ENCODE measurements at regions not wholly inside any gene's neighbourhood (a gene's known extent, or its start where the extent isn't known, plus 50 kb on each side); places are given as distances from the start of the nearest gene placed in this dataset.

DNA sequence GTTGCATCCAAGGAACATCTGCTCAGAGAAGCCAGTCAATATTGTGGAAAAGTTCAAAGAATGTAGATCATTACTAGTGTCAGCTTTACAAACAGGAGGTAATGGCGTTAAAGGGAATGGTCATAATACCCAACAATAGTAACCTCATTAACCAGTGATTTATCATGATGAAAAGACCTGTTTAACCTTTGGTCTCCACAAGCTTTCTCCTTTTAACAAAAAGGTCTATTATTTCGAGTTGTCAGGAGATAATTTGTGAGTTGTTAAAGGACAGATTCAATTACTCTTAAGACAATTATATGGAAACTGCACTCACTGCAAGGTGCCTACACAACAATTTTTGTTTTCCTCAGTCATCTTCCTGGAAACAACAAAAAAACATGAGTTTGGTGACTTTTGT is 73.8 kb upstream of the HTATIP2 start (continued):
- TF ChIP-seq, protein P1, sequence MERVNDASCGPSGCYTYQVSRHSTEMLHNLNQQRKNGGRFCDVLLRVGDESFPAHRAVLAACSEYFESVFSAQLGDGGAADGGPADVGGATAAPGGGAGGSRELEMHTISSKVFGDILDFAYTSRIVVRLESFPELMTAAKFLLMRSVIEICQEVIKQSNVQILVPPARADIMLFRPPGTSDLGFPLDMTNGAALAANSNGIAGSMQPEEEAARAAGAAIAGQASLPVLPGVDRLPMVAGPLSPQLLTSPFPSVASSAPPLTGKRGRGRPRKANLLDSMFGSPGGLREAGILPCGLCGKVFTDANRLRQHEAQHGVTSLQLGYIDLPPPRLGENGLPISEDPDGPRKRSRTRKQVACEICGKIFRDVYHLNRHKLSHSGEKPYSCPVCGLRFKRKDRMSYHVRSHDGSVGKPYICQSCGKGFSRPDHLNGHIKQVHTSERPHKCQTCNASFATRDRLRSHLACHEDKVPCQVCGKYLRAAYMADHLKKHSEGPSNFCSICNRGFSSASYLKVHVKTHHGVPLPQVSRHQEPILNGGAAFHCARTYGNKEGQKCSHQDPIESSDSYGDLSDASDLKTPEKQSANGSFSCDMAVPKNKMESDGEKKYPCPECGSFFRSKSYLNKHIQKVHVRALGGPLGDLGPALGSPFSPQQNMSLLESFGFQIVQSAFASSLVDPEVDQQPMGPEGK (CRISPR knock-in tag; IDR thresholded peaks at IDR 0.05; ENCODE audit: borderline replicate concordance), result no peak
- TF ChIP-seq ISL1 (CRISPR knock-in tag; IDR thresholded peaks at IDR 0.05) (no peak), BACH2 (CRISPR knock-in tag; IDR thresholded peaks at IDR 0.05; ENCODE audit: borderline replicate concordance) (no peak)

DNA sequence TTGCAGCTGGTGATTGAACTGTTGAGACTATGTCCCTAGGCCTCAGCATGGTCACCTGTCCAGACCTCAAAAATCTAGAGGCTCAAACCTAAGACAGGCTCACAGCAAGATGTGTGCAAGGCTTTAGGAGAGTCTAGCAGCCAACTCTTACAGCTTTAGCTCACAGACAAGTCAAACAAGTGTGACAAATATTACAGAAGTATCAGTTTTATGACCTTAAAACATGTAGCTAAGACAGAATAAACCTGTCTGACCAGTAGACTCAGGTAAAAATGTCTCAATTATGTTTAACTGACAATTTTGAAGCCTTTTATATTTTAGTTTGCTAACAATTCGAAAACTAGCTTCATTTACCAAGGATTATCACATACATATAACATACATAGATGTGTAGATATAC is 80.0 kb upstream of the HTATIP2 start:
- no peak for TF ChIP-seq ZNF70 (CRISPR knock-in tag; IDR thresholded peaks at IDR 0.05)
- TF ChIP-seq ARNTL (CRISPR knock-in tag; IDR thresholded peaks at IDR 0.05; ENCODE audit: borderline replicate concordance, low read depth), result no peak
- TF ChIP-seq ZFP3 (CRISPR knock-in tag; IDR thresholded peaks at IDR 0.05), result no peak
- no peak for TF ChIP-seq ZNF8 (CRISPR knock-in tag; IDR thresholded peaks at IDR 0.05)
- TF ChIP-seq RARB (CRISPR knock-in tag; IDR thresholded peaks at IDR 0.05), result no peak
- TF ChIP-seq, protein P2, sequence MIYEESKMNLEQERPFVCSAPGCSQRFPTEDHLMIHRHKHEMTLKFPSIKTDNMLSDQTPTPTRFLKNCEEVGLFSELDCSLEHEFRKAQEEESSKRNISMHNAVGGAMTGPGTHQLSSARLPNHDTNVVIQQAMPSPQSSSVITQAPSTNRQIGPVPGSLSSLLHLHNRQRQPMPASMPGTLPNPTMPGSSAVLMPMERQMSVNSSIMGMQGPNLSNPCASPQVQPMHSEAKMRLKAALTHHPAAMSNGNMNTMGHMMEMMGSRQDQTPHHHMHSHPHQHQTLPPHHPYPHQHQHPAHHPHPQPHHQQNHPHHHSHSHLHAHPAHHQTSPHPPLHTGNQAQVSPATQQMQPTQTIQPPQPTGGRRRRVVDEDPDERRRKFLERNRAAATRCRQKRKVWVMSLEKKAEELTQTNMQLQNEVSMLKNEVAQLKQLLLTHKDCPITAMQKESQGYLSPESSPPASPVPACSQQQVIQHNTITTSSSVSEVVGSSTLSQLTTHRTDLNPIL (CRISPR knock-in tag; IDR thresholded peaks at IDR 0.05; ENCODE audit: low read depth), result no peak
- TF ChIP-seq, protein P3, sequence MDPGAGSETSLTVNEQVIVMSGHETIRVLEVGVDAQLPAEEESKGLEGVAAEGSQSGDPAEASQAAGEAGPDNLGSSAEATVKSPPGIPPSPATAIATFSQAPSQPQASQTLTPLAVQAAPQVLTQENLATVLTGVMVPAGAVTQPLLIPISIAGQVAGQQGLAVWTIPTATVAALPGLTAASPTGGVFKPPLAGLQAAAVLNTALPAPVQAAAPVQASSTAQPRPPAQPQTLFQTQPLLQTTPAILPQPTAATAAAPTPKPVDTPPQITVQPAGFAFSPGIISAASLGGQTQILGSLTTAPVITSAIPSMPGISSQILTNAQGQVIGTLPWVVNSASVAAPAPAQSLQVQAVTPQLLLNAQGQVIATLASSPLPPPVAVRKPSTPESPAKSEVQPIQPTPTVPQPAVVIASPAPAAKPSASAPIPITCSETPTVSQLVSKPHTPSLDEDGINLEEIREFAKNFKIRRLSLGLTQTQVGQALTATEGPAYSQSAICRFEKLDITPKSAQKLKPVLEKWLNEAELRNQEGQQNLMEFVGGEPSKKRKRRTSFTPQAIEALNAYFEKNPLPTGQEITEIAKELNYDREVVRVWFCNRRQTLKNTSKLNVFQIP (CRISPR knock-in tag; IDR thresholded peaks at IDR 0.05; ENCODE audit: borderline replicate concordance, low read depth), result no peak
- TF ChIP-seq, protein P4, sequence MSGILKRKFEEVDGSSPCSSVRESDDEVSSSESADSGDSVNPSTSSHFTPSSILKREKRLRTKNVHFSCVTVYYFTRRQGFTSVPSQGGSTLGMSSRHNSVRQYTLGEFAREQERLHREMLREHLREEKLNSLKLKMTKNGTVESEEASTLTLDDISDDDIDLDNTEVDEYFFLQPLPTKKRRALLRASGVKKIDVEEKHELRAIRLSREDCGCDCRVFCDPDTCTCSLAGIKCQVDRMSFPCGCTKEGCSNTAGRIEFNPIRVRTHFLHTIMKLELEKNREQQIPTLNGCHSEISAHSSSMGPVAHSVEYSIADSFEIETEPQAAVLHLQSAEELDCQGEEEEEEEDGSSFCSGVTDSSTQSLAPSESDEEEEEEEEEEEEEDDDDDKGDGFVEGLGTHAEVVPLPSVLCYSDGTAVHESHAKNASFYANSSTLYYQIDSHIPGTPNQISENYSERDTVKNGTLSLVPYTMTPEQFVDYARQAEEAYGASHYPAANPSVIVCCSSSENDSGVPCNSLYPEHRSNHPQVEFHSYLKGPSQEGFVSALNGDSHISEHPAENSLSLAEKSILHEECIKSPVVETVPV (CRISPR knock-in tag; IDR thresholded peaks at IDR 0.05), result no peak
- TF ChIP-seq ZNF565 (CRISPR knock-in tag; conservative IDR thresholded peaks at IDR 0.05; ENCODE audit: low read depth), result no peak
- no peak for ATAC-seq

DNA sequence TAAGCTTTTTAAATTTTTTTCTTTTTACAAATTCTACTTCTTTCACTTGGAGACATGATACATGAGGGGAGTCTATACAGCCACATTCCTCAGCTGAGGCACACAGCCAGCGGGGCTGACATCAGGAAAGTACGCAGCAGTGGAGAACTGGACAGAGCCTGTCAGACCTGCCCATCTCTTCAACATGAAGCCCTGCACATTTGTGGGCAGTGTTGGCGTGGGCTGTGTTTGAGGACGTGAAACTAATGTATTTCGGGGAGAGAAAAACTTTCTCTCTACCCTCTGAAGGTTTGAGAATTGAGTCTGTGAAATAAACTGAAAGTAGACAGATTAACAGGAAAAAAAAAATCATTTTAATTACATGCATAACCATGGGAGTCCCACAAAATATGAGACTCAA is 84.8 kb upstream of the HTATIP2 start:
- TF ChIP-seq ZNF565 (CRISPR knock-in tag; conservative IDR thresholded peaks at IDR 0.05; ENCODE audit: low read depth) (no peak), ARNTL (CRISPR knock-in tag; IDR thresholded peaks at IDR 0.05; ENCODE audit: borderline replicate concordance, low read depth) (no peak), ESRRG (CRISPR knock-in tag; IDR thresholded peaks at IDR 0.05) (no peak), TOX (CRISPR knock-in tag; IDR thresholded peaks at IDR 0.05; ENCODE audit: borderline replicate concordance) (no peak), ZNF70 (CRISPR knock-in tag; IDR thresholded peaks at IDR 0.05) (no peak), PPARA (CRISPR knock-in tag; IDR thresholded peaks at IDR 0.05; ENCODE audit: borderline replicate concordance) (no peak), RARB (CRISPR knock-in tag; IDR thresholded peaks at IDR 0.05) (no peak), OSR1 (CRISPR knock-in tag; IDR thresholded peaks at IDR 0.05) (no peak), ZNF8 (CRISPR knock-in tag; IDR thresholded peaks at IDR 0.05) (no peak)
- TF ChIP-seq, protein P1 (CRISPR knock-in tag; IDR thresholded peaks at IDR 0.05; ENCODE audit: borderline replicate concordance), result no peak
- TF ChIP-seq, protein P5, sequence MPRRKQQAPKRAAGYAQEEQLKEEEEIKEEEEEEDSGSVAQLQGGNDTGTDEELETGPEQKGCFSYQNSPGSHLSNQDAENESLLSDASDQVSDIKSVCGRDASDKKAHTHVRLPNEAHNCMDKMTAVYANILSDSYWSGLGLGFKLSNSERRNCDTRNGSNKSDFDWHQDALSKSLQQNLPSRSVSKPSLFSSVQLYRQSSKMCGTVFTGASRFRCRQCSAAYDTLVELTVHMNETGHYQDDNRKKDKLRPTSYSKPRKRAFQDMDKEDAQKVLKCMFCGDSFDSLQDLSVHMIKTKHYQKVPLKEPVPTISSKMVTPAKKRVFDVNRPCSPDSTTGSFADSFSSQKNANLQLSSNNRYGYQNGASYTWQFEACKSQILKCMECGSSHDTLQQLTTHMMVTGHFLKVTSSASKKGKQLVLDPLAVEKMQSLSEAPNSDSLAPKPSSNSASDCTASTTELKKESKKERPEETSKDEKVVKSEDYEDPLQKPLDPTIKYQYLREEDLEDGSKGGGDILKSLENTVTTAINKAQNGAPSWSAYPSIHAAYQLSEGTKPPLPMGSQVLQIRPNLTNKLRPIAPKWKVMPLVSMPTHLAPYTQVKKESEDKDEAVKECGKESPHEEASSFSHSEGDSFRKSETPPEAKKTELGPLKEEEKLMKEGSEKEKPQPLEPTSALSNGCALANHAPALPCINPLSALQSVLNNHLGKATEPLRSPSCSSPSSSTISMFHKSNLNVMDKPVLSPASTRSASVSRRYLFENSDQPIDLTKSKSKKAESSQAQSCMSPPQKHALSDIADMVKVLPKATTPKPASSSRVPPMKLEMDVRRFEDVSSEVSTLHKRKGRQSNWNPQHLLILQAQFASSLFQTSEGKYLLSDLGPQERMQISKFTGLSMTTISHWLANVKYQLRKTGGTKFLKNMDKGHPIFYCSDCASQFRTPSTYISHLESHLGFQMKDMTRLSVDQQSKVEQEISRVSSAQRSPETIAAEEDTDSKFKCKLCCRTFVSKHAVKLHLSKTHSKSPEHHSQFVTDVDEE (CRISPR knock-in tag; IDR thresholded peaks at IDR 0.05), result no peak
- TF ChIP-seq, protein P3 (CRISPR knock-in tag; IDR thresholded peaks at IDR 0.05; ENCODE audit: borderline replicate concordance, low read depth), result no peak
- 0 out of 3 replicates have a peak, but pooled peaks have one; percentile 18 for ATAC-seq

Data from SK-N-SH treated with all-trans-retinoic acid at 6 μM for 48 hours (cell line).